NCI-H1694 treated with DMSO at 0.1 percent for 48 hours (cell line): ENCODE measurements at regions not wholly inside any gene's neighbourhood (a gene's known extent, or its start where the extent isn't known, plus 50 kb on each side); places are given as distances from the start of the nearest gene placed in this dataset.
"Not testable (repeated sequence)": the region's sequence is repeated elsewhere in the genome, so short reads cannot be mapped to it uniquely, and the experiment has no call there.

Source experiments
- DNase-seq: peaks from one replicate; lab custom pipeline; 2025; lab: John Stamatoyannopoulos, UW

DNA sequence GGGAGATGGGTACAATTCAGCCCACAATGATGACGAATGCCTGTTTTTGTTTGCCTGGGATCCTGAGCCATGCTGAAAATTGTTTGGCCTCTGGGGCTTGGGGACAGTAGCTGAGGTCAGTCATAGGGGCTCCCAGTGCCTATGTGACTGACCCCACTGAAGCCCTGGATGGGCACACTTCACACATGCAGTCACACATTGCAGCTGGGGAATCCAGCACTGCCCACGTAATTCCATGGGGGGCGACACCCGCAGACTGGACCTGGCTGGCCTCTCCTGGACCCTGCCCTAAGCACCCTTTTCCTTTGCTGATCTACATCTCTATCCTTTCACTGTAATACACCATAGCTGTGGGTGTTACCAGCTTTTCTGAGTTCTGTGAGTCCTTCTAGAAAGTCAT, 295.2 kb upstream of the HS6ST1 start:
- no peak for DNase-seq

DNA sequence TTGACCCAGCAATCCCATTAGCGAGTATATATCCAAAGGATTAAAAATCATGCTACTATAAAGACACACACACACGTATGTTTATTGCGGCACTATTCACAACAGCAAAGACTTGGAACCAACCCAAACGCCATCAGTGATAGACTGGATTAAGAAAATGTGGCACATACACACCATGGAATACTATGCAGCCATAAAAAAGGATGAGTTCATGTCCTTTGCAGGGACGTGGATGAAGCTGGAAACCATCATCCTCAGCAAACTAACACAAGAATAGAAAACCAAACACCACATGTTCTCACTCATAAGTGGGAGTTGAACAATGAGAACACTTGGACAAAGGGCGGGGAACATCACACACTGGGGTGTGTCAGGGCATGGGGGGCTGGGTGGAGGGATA, 296.2 kb upstream of the HS6ST1 start:
- not testable (repeated sequence) for DNase-seq

DNA sequence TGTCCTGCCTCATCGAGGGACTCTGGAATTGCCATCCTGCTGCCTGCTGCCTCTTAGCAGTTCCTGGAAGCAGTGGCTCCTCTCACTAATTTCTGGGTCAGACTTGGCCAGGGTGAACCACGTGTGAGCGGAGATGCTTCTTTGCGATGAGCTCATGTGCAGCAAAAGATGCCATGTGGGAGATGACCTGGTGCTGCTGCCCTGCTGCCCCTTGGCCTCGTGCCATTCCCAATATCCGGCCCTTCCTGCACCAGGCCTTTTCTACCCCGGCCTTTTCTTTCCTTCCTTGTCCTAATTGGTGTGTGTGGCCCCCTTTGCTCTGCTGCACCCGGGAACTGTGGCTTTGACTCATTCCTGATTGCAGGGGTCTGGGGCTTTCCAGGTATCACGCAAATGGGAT, 296.9 kb upstream of the HS6ST1 start:
- DNase-seq = no peak

DNA sequence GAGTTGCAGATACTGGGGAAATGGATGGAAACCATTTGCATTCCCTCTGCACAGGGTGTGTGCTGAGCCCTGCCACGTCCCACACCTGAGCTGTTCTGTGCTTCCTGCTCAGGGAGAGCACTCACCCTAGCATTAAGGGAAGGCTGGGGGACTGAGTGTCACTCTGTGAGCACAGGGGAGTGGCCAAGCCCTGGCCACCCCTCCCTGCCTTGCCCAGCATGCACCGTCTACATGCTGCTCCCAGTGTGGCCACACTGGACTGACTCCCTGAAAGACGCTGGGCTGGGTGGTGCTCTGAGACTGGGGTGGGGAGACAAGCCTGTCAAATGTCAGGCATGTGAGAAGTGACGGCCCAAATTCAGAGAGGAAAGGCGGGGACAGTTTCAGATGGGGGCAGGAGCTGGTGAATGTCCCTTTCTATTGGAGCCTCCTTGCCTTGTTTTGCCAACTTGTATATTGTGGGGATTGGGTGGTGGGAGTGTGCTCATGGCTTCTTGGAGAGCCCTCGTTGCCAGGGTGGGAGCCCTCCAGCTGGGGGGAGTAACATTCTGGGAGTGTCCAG, 298.4 kb upstream of the HS6ST1 start:
- DNase-seq = no peak

DNA sequence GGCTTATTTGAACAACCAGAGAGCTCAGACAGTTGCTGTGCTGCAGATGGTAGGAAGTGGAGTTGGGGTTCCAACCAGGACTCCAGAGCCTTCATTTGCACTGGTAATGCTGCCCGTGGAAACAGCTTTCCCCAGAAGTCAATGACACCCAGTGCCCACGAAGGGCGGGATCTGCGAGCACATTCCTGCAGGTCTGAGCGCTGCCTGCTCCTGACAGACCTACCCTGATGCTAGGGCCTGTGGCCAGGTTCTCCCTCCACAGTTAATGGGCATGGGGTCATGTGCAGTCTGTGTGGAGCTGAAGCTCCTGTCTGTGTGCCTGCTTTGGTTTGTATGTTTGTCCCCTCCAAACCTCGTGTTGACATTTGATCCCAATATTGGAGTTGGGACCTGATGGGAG, 299.0 kb upstream of the HS6ST1 start:
- DNase-seq = no peak

DNA sequence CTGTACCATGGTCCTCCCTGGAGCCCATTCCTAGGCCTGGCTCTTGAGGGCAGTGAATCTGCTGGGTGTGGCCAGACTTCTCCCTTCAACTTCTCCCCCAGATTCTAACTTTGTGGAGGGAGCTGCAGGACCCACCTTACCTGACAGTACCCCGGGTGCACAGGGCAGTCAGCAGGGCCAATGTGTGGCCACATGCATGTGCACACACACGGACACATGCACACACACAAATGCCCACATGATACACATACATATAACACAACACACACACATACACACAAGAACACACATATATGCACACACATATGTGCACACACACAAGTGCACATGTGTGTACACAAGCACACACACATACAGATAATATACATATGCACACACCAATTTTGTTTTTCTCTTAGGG, 300.0 kb upstream of the HS6ST1 start:
- no peak for DNase-seq

DNA sequence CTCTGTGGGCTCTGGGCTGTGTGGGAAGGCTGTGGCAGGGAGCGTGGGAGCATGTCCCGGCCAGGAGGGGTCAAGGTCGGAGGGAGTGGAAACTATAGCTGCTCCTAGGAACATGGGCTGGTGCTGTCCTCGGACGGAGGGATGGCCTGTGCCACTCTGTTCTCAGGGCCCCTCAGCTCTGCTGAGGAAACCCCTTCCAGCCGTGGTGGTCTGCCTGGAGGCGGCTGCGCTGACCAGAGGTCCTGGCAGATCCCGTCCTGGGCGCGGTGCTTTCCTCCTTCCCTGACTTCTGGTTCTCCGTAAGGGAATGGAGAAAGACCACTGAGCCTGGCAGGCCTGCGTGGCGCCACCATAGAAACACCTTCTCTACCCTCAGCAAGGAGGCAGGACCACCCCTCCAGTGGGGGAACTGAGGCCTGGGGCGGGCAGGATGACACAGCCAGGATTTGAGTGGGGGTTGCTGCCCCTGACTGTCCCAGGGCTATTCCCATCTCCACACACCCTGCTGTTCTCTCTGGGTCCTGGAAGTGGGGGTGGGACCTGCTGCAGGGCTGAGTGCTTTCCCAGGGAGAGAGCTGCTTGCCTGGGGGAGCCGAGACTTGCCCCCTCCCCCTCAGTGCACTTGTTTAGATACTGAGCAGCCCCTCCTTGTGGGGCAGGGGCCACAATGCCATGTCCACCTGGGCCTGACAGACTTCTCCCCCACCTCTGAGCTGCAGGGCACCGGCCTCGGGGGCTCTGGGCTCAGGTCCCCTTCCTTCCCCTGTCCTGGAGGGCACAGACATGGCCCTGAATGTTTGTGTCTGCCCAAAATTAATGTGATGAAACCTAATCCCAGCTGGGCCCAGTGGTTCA, 301.0 kb upstream of the HS6ST1 start:
- DNase-seq = no peak

DNA sequence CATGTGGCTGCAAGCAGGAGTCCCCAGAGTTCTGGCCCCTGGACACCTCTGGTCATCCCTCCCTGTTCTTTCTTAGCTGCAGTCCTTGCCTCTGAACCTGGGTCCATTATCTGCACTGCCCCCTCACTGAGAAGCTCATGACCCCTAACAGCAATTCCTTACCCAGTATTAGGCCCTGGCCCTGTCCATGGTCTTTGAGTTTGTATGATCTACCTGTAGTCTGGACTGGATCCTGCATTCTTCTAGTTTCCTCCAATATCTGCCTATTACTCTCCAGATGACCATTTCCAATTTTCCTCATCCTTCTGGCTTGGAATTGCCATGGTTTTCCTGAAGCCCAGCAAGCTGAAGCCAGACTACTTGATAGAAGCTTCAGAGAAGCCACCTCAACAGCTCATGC, 302.4 kb upstream of the HS6ST1 start:
- DNase-seq = no peak

DNA sequence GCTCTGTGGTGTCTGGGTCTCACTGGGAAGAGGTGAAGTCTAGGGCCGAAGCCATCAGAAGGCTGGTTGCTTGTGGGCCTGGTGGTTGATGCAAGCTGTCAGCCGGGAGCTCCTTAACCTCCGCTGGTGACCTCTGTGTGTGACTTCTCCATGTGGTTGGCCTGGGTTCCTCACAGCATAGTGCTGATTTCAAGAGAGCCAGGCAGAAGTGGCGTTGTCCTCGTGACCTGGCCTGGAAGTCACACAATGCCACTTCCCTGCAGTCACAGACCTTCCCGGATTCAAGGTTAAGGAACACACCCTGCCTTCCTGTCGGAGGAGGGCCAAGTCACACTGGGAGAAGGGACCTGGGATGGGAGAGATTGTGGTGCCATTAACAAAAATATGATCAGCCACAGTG, 303.7 kb upstream of the HS6ST1 start:
- no peak for DNase-seq

DNA sequence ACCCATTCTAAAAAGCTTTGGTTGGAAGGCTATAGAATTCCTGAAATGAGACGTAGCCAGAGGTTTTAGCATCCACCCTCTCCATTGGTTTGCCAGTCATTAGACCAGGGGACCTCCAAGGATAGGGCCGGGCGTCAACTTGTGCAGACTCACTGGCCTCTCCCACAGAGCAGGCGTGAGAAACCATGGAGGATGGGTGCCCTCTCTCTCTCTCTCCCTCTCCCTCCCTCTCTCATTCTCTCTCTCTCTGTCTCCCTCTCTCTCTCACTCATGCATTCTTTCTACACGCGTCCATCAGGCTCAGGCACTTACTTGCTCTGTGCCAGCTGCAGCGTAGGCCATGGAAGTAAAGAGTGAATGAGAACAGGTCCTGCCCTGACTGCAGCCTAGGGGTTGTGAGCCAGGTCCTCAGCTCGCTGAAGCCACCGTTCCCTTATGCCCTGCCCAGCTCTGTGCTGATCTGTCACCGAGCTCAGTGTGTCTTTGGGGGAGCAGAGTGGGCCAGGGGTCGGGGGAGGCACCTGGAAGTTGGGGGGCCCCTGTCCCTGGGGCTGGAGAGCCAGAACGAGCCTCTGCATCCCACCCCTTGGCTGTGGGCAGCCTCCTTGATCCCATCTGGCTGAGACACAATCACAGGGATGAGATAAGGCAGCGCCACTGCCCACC, 304.4 kb upstream of the HS6ST1 start:
- DNase-seq = no peak

DNA sequence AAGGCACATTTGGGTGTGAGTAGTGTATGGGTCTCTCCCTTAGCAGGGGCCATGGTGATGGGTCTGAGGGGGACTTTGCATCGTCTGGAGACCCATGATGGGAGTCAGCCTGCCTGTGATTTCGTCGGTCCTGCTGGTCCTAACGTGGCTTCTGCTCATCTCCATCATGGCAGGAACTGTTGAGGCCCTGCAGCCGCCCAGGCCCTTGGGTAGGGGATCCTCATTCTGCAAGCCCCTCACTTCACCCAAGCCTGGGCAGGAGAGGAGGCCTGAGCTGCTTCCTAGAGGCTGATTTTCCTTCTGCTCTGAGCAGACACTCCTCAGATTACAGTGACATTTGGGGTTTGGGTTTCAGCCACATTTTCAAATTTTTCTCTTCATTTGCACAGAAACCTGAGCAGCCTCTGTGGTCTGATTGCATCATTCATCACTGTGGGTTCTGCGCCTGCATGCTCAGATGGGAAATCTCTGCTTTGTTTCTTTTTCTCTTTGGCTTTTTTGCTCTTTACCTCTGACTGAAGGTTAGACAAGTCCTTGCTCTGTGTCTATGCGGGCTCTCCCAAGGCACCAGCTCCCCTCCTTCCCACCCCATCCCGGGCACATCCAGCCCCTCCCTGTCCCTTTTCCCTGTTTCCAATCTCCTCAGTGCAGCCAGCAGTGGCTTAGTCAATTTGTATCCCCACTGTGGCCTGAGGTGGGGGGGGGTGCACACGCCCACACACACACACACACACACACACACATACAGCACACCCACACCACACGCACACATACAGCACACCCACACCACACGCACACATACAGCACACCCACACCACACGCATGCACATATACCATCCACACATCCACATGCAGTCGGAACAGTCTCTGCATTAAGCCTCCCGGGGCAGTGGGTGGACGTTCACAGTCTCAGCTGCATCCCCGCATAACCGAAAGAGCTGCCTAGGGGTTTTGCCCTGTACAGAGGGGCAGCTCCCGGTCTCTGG, 305.4 kb upstream of the HS6ST1 start:
- peak; percentile 45 for DNase-seq

DNA sequence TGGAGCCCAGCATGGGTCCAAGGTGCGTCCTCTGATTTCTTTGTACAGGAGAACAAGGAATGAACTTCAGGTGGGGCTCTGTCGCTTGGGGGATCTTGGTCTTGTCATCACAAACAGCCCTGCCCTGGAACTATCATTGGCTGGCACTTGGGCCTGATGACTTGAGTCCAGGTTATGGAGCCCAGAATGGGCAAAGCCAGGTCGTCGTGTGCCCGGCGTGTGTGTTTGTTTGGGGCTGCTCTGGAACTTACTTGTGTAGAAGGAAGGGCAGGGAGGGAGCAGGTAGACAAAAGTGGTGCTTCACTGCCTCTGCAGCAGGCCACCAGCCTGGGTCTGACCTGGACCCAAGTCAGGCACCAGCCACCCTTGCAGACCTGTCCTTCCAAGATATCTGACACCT, 306.3 kb upstream of the HS6ST1 start:
- DNase-seq = no peak

DNA sequence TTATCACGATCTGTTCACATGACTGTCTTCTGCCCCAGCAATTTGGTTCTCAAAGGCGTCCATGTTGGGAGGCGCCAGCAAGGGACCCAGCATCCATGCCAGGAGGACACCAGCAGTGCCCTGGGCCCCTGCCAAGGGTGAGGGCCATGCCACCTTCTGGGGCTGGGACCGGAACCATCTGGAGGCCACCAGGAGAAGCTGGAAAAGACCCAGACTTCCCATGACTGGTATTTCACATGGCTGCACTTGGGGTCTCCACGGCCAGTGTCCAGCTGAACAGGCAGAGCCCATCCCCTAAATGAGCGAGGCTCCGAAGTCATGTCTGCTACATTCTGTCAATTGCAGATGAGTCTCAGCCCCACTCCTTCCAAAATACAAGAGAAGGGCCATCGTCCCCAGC, 306.8 kb upstream of the HS6ST1 start:
- no peak for DNase-seq

DNA sequence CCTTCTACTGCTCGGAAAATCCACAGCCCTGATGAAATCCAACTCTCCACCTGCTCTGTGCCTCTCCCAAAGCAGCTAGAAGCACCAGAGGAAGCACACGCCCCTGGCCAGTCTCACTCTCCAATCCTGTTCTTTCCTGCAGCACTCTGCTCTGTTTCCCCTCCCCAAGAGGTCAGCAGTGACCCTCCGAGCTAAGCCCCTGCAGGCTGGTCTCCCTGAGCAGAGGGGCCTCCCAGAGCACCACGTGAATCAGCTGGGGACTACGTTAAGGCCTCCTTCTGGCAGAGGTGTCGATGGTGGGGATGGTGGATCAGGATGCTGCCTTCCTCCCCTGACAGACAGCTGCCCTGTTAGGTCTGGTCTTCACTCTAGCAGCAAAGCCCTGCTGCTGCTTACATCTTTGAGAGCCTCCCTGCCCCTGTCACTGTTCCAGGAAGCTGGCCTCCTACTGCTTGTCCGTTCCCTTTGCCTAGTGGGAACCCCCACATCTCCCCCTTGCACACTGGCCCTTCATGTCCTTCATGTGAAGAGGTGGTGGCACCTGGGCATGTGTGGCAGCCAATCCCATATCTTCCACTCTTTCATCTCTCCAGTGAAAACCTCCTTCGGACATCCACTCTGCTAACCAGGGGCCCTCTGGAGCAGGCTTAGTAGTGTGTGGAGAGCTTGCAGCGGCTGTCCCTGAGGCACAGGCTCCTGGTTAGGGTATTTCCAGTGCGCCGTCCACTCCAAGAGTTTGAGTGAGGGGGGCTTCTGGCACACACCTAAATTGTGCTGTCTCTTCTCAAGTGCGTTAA, 307.5 kb upstream of the HS6ST1 start:
- DNase-seq = no peak

DNA sequence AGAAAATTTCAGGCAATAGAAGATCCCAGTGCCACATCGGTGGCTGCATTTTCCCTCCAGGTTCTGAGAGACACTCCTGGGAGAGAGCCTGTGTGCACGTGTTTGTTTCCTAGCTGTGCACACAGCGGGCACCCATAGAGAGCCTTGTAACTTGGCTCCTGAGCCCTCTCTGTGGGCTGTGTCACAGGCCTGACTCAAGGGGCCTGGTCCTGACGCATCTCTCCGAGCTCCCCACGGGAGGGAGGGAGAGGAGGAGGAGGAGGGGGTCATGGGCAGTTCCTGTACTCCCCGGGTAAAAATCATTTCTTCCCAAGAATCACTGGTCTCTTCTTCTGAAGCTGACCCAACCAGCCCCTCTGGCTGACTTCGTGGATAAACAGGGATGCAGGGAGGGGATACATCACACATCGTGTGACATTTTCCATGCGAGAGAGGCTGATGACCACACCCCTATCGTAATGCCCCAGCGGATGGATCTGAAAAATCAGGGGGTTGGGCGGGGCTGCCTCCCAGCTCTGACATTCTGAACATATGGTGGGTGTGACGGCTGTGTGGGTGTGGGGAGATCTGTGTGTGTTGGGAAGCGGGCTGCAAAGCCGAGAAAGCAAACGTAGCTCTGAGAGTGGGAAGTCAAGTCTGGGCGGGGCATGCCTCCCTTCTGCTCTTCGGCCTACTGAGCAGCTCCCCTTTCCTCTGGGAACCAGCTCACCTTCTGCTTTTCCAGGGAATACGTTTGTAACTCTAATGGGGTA, 308.3 kb upstream of the HS6ST1 start:
- DNase-seq = peak; percentile 91

DNA sequence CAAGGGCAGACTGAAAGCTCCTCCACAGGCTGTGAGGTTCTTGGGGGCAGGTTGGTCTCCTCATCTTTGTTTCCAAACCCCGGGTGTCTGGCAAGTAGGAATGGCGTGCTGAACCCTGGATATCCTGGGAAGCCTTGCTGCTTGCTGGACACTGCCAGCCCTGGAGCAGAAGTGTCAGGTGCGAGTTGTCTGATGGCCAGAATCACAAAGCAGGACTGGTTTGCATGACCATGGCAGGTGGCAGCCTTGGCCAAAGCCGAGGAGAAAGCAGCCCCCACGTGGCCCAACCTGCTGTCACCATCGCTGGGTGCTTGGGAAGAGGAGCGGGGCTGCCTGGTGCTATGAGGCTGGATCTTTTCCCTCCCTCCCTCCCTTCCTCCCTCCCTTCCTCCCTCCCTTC, 309.5 kb upstream of the HS6ST1 start:
- DNase-seq = no peak

DNA sequence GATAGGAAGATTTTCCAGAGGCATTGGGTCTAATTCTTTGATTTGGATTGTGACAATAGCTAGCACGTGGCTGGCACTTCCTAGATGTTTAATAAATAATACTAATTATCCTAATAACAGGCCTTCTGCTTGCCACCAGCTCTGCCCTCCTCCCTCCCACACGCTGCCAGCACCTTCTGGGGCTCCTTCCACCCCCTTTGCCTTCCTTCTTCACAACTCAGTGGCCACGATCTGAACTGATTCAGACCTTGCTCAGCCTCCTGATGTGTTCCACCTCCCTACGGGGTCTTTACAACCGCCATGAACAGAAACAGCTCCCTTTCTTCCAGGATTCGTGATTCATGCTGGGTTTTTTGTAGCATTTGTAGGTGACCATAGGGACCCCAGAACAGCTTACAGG, 310.3 kb upstream of the HS6ST1 start:
- DNase-seq = no peak

DNA sequence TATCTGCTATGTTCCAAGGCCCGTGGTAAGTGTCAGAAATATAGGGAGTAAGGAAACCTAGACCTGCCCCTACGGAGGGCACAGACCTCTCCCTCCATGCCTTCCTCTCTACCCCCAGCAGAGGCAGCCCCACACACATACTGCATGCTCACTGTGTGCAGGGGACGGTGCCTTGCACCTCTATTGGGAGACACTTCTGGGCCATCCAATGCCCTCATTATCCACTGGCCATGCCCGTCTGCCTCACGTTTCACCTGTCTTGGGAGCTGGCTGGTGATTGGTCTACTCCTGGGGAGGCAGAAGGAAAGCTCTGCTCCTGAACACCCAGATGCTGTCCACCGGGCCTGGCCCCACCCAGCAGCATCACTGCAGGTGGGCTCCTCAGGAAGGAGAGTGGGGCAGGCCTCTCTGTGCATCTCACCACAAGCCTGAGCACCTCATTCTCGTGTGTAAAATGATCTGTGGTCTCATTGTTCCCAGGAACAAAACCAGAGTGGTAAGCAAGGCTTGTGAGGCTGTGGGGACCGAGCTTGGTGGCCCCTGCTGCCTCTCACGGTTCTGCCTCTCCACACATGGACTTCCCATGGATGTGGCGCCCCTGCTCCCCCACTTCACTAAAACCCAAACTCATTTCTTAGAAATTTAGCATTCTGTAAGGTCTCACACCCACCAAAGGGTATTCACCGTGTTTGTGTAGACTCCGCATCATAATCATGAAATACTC, 312.5 kb upstream of the HS6ST1 start:
- no peak for DNase-seq

DNA sequence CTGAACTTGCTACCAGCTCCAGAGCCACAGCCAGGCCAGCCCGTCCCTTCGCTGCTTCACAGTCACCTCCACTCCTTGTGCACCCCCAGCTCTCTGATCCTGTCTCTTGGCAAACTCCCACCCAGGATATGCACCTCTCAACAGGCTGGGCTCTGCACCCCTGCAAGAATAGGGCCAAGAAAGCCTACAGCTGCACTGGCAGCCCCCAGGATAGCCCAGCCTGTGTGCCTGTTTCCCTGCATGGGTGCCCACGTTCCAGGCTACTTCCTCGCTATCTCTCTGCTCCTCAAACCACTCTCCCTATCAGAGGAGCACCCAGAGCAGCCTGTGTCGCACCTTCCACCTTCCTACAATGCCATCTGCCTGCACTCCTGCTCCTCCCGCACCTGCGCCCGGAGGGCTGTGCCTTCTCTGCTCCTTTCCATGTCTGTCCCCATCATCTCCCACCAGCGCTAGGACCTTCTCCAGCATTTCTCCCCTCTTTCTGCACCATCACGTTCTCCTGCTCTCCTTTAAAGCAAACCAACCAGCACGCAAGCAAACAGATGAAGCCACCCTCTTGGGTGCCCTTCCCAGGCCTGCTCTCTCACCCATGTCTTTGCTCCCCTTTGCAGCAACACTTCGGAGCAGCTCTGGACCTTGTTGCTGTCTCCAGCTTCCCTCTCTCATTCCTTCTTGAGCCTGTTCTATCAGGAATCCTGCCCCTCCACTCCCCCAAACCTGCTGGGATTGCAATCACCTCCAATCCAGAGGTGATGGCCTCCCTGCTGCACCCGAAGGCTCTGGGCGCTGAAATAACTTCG, 313.2 kb upstream of the HS6ST1 start:
- DNase-seq = no peak
